HL-60/S4 treated with retinoic acid at 250 ng/mL for 4 days and 3 days (cell line): ENCODE measurements at regions not wholly inside any gene's neighbourhood (a gene's known extent, or its start where the extent isn't known, plus 50 kb on each side); places are given as distances from the start of the nearest gene placed in this dataset.

Source experiments
- in situ Hi-C: fragments of 300-500 bp; cut with MboI; formaldehyde crosslinking; loops from 2 replicates; pipeline ENCODE4 v1.7.0; 2022; ENCODE audit warnings: low sequenced_read_pairs

- in situ Hi-C loops: no loop called here
Measured at GRCh38 chr4:89604951-89605350, 232.0 kb downstream of the SNCA start.

DNA sequence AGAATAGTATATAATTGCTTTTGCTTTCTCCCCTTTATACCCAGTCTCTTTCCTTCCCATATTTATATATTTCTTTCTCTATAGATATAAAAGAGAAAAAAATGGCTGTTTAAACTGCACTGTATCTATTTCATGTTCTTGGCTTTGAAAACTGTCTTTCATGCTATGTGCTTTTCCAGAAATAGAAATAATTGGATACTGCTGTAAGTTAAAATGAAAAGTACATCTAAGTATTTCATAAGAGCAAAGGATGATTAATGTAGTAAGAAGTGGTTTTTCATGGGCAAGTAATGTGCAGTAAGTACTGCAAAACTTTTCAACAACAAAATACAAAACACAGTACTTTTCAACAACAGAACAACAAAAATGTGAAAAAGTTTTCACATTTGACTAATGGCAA is 237.9 kb downstream of the SNCA start:
- in situ Hi-C loops: no loop called here

DNA sequence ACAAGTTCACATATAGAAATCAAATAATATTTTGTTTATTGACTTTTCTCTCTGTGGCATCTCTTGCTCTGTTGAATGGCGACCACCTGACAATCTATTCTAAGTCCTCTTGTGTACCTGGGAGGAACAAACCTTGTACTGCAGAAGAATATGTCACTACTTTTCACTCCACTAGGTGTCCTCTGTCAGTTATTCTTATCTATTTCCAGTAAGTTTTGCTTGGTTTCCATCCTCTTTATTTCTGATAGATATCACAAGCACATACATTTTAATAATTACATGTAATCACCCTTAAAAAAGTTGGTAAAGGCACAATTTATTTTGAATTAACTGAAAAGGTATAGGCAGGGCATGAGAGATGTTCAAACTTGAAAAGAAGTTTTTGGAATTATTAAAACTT is 238.4 kb downstream of the SNCA start:
- in situ Hi-C loops: no loop called here

DNA sequence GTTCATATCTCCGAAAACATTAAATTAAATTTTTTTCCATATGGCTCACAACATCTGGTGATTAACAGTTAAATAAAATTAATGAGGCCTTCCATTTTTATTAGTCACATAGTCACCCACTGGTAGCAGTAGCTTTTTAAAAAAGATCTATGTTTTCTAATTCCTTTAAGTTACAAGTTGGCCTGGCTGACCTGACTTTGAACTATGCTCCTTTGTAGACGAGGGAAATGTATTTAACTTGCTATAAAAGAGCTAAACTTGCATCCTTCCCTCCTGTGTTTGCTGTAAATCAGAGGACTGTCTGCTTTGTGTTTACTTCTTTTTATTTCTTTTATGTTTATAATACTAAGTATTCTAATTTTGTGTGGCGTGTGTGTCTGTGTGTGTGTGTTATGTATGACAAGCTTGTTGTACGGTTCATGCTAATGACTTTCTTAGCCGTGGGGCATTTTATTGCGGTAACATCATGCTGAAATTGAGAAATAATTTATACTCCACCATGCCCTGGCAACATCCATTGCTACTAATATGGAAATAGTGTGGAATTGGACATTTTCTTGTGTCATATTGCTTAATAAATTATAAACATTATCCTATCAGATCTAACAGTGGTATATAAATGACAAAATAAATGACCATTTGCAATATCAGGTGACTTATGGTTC is 241.7 kb downstream of the SNCA start:
- in situ Hi-C loops: no loop called here

DNA sequence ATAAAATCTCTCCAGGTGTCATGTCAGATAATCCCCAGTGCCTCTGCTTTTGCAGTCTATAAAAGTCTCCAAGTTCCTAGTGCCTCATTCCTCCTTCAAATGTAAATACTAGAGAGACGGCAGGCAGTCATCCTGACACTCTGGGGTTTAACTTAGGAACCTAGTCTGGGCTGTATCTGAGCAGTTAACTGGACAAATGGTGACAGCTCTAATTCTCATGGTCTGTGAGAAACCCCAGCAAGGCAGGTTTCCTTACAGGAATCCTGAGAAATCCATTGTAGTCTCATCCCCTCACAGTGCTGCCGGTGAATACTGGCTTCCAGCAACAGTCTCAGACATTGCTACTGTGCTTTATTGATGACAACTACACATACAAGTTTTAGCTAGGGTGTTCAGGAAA is 246.8 kb downstream of the SNCA start:
- in situ Hi-C loops: no loop called here

GRCh38 chr4:89588421-89588820 is 248.5 kb downstream of the SNCA start:
- in situ Hi-C loops: no loop called here

DNA sequence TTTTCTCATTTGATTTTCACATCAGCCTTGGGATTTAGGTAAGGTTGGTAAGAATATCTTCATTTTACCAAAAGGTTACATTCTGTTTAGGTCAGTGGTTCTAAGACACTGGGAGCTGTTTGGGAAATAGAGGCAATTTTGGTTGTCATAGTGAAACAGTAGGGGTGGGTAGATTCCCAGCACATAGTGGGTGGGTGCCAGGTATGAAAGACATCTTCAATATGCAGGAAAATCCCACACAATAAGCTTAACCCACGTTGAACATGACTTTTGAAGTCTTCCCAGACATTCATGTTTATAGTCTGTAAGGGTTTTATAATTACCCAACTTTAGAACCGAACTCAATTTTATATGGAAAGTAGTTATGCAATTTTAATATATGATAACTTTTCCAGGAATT is 249.6 kb downstream of the SNCA start:
- in situ Hi-C loops: no loop called here

- in situ Hi-C loops: no loop called here
Measured at GRCh38 chr4:89586864-89587263, 250.1 kb downstream of the SNCA start.

- in situ Hi-C loops: no loop called here
Measured at GRCh38 chr4:89586318-89586717, 250.6 kb downstream of the SNCA start.

- in situ Hi-C loops: no loop called here
Measured at GRCh38 chr4:89582756-89583505, 254.0 kb downstream of the SNCA start.

GRCh38 chr4:89579771-89580170 is 257.2 kb downstream of the SNCA start:
- in situ Hi-C loops: no loop called here

- in situ Hi-C loops: no loop called here
Measured at GRCh38 chr4:89576246-89576645, 260.7 kb downstream of the SNCA start.

DNA sequence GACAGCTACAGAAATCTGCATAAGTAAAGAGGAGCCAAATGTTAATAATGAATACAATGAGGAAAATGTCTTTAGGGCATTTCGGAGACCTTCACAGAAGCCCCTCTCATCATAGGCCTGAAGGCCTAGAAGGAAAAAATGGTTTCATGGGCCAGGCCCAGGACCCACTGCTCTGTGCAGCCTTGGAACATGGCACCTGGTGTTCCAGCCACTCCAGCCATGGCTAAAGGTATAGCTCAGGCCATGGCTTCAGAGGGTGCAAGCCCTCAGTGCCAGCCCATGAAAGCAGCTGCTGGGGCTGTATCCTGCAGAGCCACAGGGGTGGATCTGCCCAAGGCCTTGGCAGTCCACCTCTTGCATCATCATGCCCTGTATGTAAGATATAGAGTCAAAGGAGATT is 261.1 kb downstream of the SNCA start:
- in situ Hi-C loops: no loop called here

DNA sequence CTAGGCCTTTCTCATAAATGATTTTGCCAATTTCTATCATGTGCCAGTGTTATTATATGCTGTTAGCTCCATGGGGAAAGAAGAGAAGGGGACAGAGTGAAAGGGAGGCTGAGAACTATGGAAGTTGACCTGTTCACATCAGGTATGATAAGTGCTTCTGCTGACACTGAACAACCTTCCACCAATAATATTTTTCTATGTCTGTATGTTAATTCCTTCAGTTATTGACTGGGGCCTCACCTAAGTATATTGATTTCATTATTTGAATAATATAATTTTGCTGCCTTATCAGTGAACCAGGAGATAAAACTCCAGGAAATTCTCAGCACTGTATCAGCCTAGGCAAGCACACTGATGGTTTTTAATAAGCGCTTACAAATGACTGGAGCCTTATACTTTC is 262.8 kb downstream of the SNCA start:
- in situ Hi-C loops: no loop called here

DNA sequence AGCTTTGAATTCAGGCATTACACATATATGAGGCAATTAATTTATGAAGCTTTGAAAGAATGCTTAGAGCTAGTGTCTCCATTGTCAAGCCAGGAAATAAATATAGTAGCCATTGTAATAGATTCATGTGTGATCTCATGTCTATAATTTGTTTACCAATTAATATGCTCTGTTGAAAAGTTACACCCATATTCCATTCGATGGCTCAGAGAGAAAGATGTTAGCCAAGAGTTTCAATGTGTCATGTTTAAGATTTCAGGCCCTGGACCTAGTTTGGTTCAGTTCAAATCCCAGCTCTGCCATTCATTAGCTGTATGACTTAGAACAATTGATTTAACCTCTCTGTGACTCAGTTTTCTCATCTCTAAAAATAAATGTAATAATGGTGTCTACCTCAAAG is 263.3 kb downstream of the SNCA start:
- in situ Hi-C loops: no loop called here

GRCh38 chr4:89572224-89572858 is 264.6 kb downstream of the SNCA start:
- in situ Hi-C loops: no loop called here

DNA sequence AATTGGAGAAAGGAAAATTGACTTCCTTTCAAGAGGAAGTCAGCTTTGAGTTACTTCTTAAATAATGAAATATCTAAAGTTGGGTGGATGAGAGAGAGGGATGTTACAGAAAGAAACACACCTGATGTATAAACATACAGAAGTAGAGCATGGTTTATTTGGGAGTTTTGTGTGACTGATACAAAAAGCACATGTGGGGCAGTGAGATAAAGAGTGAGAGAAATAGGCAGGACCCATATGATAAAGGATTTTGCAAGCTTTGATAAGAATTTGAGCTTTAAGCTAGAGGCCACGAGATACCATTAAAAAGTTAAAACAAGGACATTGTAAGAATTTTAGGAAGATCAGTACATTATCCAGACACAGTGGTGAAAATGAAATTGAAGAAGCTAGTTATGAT is 263.3 kb upstream of the GPRIN3 start:
- in situ Hi-C loops: no loop called here

GRCh38 chr4:89567936-89568335 is 260.3 kb upstream of the GPRIN3 start:
- in situ Hi-C loops: no loop called here

GRCh38 chr4:89563431-89563830 is 255.8 kb upstream of the GPRIN3 start:
- in situ Hi-C loops: no loop called here

DNA sequence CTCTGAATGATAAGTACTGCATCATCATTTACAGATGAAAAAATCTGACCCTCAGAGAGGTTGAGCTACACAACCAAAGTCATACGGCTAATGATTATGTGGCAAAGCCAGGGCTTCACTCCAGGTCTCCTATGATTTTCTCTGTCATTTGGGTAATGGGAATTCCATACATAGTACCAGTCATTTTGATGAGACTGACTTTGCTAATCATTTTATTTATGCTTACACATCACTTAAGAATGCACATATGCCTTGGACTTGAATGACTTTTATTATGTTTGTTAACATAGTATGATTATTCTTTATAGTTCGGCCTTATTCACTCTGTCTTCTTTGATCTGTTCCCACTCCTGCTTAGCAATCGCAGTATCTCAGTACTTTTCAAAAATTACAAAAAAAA is 255.1 kb upstream of the GPRIN3 start:
- in situ Hi-C loops: no loop called here

DNA sequence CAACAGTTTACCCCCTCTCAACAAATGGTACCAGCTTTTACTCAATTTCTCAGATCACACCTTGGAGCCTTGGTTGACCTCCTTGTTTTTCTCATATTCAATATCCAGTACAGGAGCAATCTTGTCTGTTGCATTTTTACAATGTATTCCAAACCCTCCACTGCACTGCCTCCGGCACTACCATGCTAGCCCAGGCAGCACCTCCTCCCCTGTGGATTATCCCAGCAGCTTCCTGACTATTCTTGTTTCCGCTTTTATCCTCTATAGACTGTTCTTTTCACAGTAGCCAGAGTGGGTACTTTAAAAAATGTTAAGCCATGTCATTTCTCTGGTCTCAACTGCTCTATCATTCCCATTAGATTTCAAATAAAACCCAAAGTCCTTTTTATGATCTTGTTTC is 253.4 kb upstream of the GPRIN3 start:
- in situ Hi-C loops: no loop called here

- in situ Hi-C loops: no loop called here
Measured at GRCh38 chr4:89558147-89558546, 250.5 kb upstream of the GPRIN3 start.
